ENCODE measurements at regions not wholly inside any gene's neighbourhood (a gene's known extent, or its start where the extent isn't known, plus 50 kb on each side); places are given as distances from the start of the nearest gene placed in this dataset.

GRCh38 chr16:74184839-74185238 lies 111.8 kb upstream of the PSMD7 start:
- H3K4me3 ChIP-seq (ENCODE audit: low read length in 3 of 3) = no peak overlapping the region
- H3K27ac ChIP-seq (ENCODE audit: low read depth, low read length) = no peak overlapping the region
- H3K4me1 ChIP-seq (ENCODE audit: control insufficient read depth in 3 of 3, insufficient read depth in 3 of 3, low read length in 3 of 3) = no peaks in the 10 kb centered on the region
- H3K36me3 ChIP-seq (ENCODE audit: control insufficient read depth in 3 of 3, insufficient read depth in 3 of 3, low read length in 3 of 3) = no peaks in the 10 kb centered on the region
- no peak overlapping the region for H3K9ac ChIP-seq (ENCODE audit: low read depth in 1 of 3, low read length in 3 of 3)
- peaks cover 0 to 4% (median 0%) of the 10 kb centered on the region in 3 donors for H3K9me3 ChIP-seq (ENCODE audit: control insufficient read depth in 3 of 3, low read length in 3 of 3)
- H3K27me3 ChIP-seq (ENCODE audit: control insufficient read depth in 3 of 3, insufficient read depth in 3 of 3, low read length in 3 of 3) = no peaks in the 10 kb centered on the region

- Histone ChIP-seq H3K4me3 (ENCODE audit: low read length in 3 of 3) (no peak overlapping the region), H3K27me3 (ENCODE audit: control insufficient read depth in 3 of 3, insufficient read depth in 3 of 3, low read length in 3 of 3) (no peaks in the 10 kb centered on the region), H3K36me3 (ENCODE audit: control insufficient read depth in 3 of 3, insufficient read depth in 3 of 3, low read length in 3 of 3) (no peaks in the 10 kb centered on the region), H3K27ac (ENCODE audit: low read depth, low read length) (no peak overlapping the region), H3K4me1 (ENCODE audit: control insufficient read depth in 3 of 3, insufficient read depth in 3 of 3, low read length in 3 of 3) (no peaks in the 10 kb centered on the region), H3K9me3 (ENCODE audit: control insufficient read depth in 3 of 3, low read length in 3 of 3) (peaks cover 0 to 6% (median 0%) of the 10 kb centered on the region in 3 donors), H3K9ac (ENCODE audit: low read depth in 1 of 3, low read length in 3 of 3) (no peak overlapping the region)
Observed at GRCh38 chr16:74183601-74184360, 112.8 kb upstream of the PSMD7 start.

- Histone ChIP-seq H3K4me3 (ENCODE audit: low read length in 3 of 3) (peak overlapping the region in 1 of 3 donors; percentile 67), H3K9me3 (ENCODE audit: control insufficient read depth in 3 of 3, low read length in 3 of 3) (no peaks in the 10 kb centered on the region), H3K27ac (ENCODE audit: low read depth, low read length) (no peak overlapping the region), H3K27me3 (ENCODE audit: control insufficient read depth in 3 of 3, insufficient read depth in 3 of 3, low read length in 3 of 3) (no peaks in the 10 kb centered on the region), H3K4me1 (ENCODE audit: control insufficient read depth in 3 of 3, insufficient read depth in 3 of 3, low read length in 3 of 3) (no peaks in the 10 kb centered on the region), H3K36me3 (ENCODE audit: control insufficient read depth in 3 of 3, insufficient read depth in 3 of 3, low read length in 3 of 3) (no peaks in the 10 kb centered on the region), H3K9ac (ENCODE audit: low read depth in 1 of 3, low read length in 3 of 3) (no peak overlapping the region)
Observed at GRCh38 chr16:74169687-74170376, 126.8 kb upstream of the PSMD7 start.

GRCh38 chr16:74169066-74169465 lies 127.5 kb upstream of the PSMD7 start:
- Histone ChIP-seq H3K9ac (ENCODE audit: low read depth in 1 of 3, low read length in 3 of 3) (no peak overlapping the region), H3K9me3 (ENCODE audit: control insufficient read depth in 3 of 3, low read length in 3 of 3) (no peaks in the 10 kb centered on the region), H3K27ac (ENCODE audit: low read depth, low read length) (no peak overlapping the region), H3K4me1 (ENCODE audit: control insufficient read depth in 3 of 3, insufficient read depth in 3 of 3, low read length in 3 of 3) (no peaks in the 10 kb centered on the region), H3K27me3 (ENCODE audit: control insufficient read depth in 3 of 3, insufficient read depth in 3 of 3, low read length in 3 of 3) (no peaks in the 10 kb centered on the region), H3K36me3 (ENCODE audit: control insufficient read depth in 3 of 3, insufficient read depth in 3 of 3, low read length in 3 of 3) (no peaks in the 10 kb centered on the region), H3K4me3 (ENCODE audit: low read length in 3 of 3) (no peak overlapping the region)

GRCh38 chr16:74168445-74168844 lies 128.2 kb upstream of the PSMD7 start:
- Histone ChIP-seq H3K9me3 (ENCODE audit: control insufficient read depth in 3 of 3, low read length in 3 of 3) (no peaks in the 10 kb centered on the region), H3K27me3 (ENCODE audit: control insufficient read depth in 3 of 3, insufficient read depth in 3 of 3, low read length in 3 of 3) (no peaks in the 10 kb centered on the region), H3K27ac (ENCODE audit: low read depth, low read length) (no peak overlapping the region), H3K9ac (ENCODE audit: low read depth in 1 of 3, low read length in 3 of 3) (no peak overlapping the region), H3K36me3 (ENCODE audit: control insufficient read depth in 3 of 3, insufficient read depth in 3 of 3, low read length in 3 of 3) (no peaks in the 10 kb centered on the region), H3K4me3 (ENCODE audit: low read length in 3 of 3) (no peak overlapping the region), H3K4me1 (ENCODE audit: control insufficient read depth in 3 of 3, insufficient read depth in 3 of 3, low read length in 3 of 3) (no peaks in the 10 kb centered on the region)

- H3K4me1 ChIP-seq (ENCODE audit: control insufficient read depth in 3 of 3, insufficient read depth in 3 of 3, low read length in 3 of 3) = no peaks in the 10 kb centered on the region
- H3K4me3 ChIP-seq (ENCODE audit: low read length in 3 of 3) = no peak overlapping the region
- no peak overlapping the region for H3K9ac ChIP-seq (ENCODE audit: low read depth in 1 of 3, low read length in 3 of 3)
- no peaks in the 10 kb centered on the region for H3K9me3 ChIP-seq (ENCODE audit: control insufficient read depth in 3 of 3, low read length in 3 of 3)
- H3K36me3 ChIP-seq (ENCODE audit: control insufficient read depth in 3 of 3, insufficient read depth in 3 of 3, low read length in 3 of 3) = no peaks in the 10 kb centered on the region
- no peak overlapping the region for H3K27ac ChIP-seq (ENCODE audit: low read depth, low read length)
- H3K27me3 ChIP-seq (ENCODE audit: control insufficient read depth in 3 of 3, insufficient read depth in 3 of 3, low read length in 3 of 3) = no peaks in the 10 kb centered on the region
Observed at GRCh38 chr16:74166456-74166855, 130.2 kb upstream of the PSMD7 start.

- no peaks in the 10 kb centered on the region for H3K27me3 ChIP-seq (ENCODE audit: control insufficient read depth in 3 of 3, insufficient read depth in 3 of 3, low read length in 3 of 3)
- no peak overlapping the region for H3K27ac ChIP-seq (ENCODE audit: low read depth, low read length)
Observed at GRCh38 chr16:74165566-74166080, 131.0 kb upstream of the PSMD7 start.

GRCh38 chr16:74160759-74161158 lies 135.9 kb upstream of the PSMD7 start:
- H3K27me3 ChIP-seq (ENCODE audit: control insufficient read depth in 3 of 3, insufficient read depth in 3 of 3, low read length in 3 of 3) = no peaks in the 10 kb centered on the region
- no peaks in the 10 kb centered on the region for H3K9me3 ChIP-seq (ENCODE audit: control insufficient read depth in 3 of 3, low read length in 3 of 3)
- no peak overlapping the region for H3K4me3 ChIP-seq (ENCODE audit: low read length in 3 of 3)
- no peaks in the 10 kb centered on the region for H3K4me1 ChIP-seq (ENCODE audit: control insufficient read depth in 3 of 3, insufficient read depth in 3 of 3, low read length in 3 of 3)
- H3K27ac ChIP-seq (ENCODE audit: low read depth, low read length) = no peak overlapping the region
- no peak overlapping the region for H3K9ac ChIP-seq (ENCODE audit: low read depth in 1 of 3, low read length in 3 of 3)
- no peaks in the 10 kb centered on the region for H3K36me3 ChIP-seq (ENCODE audit: control insufficient read depth in 3 of 3, insufficient read depth in 3 of 3, low read length in 3 of 3)

More at GRCh38 chr16:74165566-74166080, 131.0 kb upstream of the PSMD7 start:
- no peaks in the 10 kb centered on the region for H3K36me3 ChIP-seq (ENCODE audit: control insufficient read depth in 3 of 3, insufficient read depth in 3 of 3, low read length in 3 of 3)
- no peaks in the 10 kb centered on the region for H3K4me1 ChIP-seq (ENCODE audit: control insufficient read depth in 3 of 3, insufficient read depth in 3 of 3, low read length in 3 of 3)
- H3K4me3 ChIP-seq (ENCODE audit: low read length in 3 of 3) = no peak overlapping the region
- no peaks in the 10 kb centered on the region for H3K9me3 ChIP-seq (ENCODE audit: control insufficient read depth in 3 of 3, low read length in 3 of 3)
- no peak overlapping the region for H3K9ac ChIP-seq (ENCODE audit: low read depth in 1 of 3, low read length in 3 of 3)

GRCh38 chr16:74153773-74154172 lies 142.8 kb upstream of the PSMD7 start:
- Histone ChIP-seq H3K36me3 (ENCODE audit: control insufficient read depth in 3 of 3, insufficient read depth in 3 of 3, low read length in 3 of 3) (no peaks in the 10 kb centered on the region), H3K4me1 (ENCODE audit: control insufficient read depth in 3 of 3, insufficient read depth in 3 of 3, low read length in 3 of 3) (no peaks in the 10 kb centered on the region), H3K4me3 (ENCODE audit: low read length in 3 of 3) (no peak overlapping the region), H3K9me3 (ENCODE audit: control insufficient read depth in 3 of 3, low read length in 3 of 3) (peaks cover 0 to 3% (median 0%) of the 10 kb centered on the region in 3 donors), H3K27ac (ENCODE audit: low read depth, low read length) (no peak overlapping the region), H3K27me3 (ENCODE audit: control insufficient read depth in 3 of 3, insufficient read depth in 3 of 3, low read length in 3 of 3) (no peaks in the 10 kb centered on the region), H3K9ac (ENCODE audit: low read depth in 1 of 3, low read length in 3 of 3) (no peak overlapping the region)

GRCh38 chr16:74146643-74147042 lies 150.0 kb upstream of the PSMD7 start:
- Histone ChIP-seq H3K9me3 (ENCODE audit: control insufficient read depth in 3 of 3, low read length in 3 of 3) (peaks cover 0 to 3% (median 0%) of the 10 kb centered on the region in 3 donors), H3K27me3 (ENCODE audit: control insufficient read depth in 3 of 3, insufficient read depth in 3 of 3, low read length in 3 of 3) (no peaks in the 10 kb centered on the region), H3K4me1 (ENCODE audit: control insufficient read depth in 3 of 3, insufficient read depth in 3 of 3, low read length in 3 of 3) (no peaks in the 10 kb centered on the region), H3K9ac (ENCODE audit: low read depth in 1 of 3, low read length in 3 of 3) (no peak overlapping the region), H3K4me3 (ENCODE audit: low read length in 3 of 3) (no peak overlapping the region), H3K36me3 (ENCODE audit: control insufficient read depth in 3 of 3, insufficient read depth in 3 of 3, low read length in 3 of 3) (no peaks in the 10 kb centered on the region), H3K27ac (ENCODE audit: low read depth, low read length) (no peak overlapping the region)

Data from skeletal muscle tissue (tissue), 3 donors.